Endothelial cell of umbilical vein (primary cell): ENCODE measurements at regions not wholly inside any gene's neighbourhood (a gene's known extent, or its start where the extent isn't known, plus 50 kb on each side); places are given as distances from the start of the nearest gene placed in this dataset.
A peak's percentile ranks its signal among the peaks of the same experiment; 100 is the strongest.

Source experiments
- BruUV-seq: library from RNA; stranded (reverse); fragments of 400-500 nt; replicated peaks from 2 replicates; lab custom pipeline; 2021; lab: Mats Ljungman, UMichigan
- CTCF ChIA-PET: fragments of 300-600, 350-600 bp; sonication (Branson Sonifier 250); formaldehyde crosslinking; loops from one replicate; lab custom pipeline; 2021; ENCODE audit warnings: antibody characterized with exemption, inconsistent platforms; lab: Charles Lee
- POLR2A ChIA-PET: fragments of 300-600, 350-600 bp; sonication (Branson Sonifier 250); formaldehyde crosslinking; loops from one replicate; lab custom pipeline; 2021; ENCODE audit warnings: antibody characterized with exemption, inconsistent platforms; lab: Charles Lee
- DNase-seq: peaks from one replicate; pipeline ENCODE4 v3.0.0-alpha.2; 2011; ENCODE audit warnings: low read depth, low spot score
- FAIRE-seq: peaks from 2 replicates; lab custom pipeline; 2011; peaks lifted over from hg19 to GRCh38; lab: Jason Lieb, UNC
- H2AFZ ChIP-seq: 2 replicates; pipeline ENCODE4 v1.6.0; 2012; ENCODE audit warnings: low read depth, low read length, control low read depth, inconsistent platforms
- H3K27ac ChIP-seq: 2 replicates; pipeline ENCODE4 v1.5.1; 2011; ENCODE audit warnings: low read depth, mild to moderate bottlenecking, control low read depth, low read length, moderate library complexity; ENCODE audit not compliant: insufficient read depth
- H3K27me3 ChIP-seq, 2 experiments: 2 replicates each; pipeline versions ENCODE4 v1.6.0 to v1.6.1; 2011; ENCODE audit warnings: low read length in 2 of 2, mixed read lengths in 1 of 2; ENCODE audit not compliant: control insufficient read depth in 2 of 2, insufficient read depth in 2 of 2
- H3K36me3 ChIP-seq, 2 experiments: 2 replicates in 1 of 2; 3 replicates in 1 of 2; pipeline ENCODE4 v1.5.1; 2011; ENCODE audit warnings: low read length in 2 of 2, mild to moderate bottlenecking in 1 of 2, moderate library complexity in 1 of 2; ENCODE audit not compliant: control insufficient read depth in 2 of 2, insufficient read depth in 2 of 2; ENCODE audit errors: extremely low read depth in 1 of 2
- H3K4me1 ChIP-seq: 3 replicates; pipeline ENCODE4 v1.5.1; 2011; ENCODE audit warnings: mild to moderate bottlenecking, low read length; ENCODE audit not compliant: control insufficient read depth, insufficient read depth; ENCODE audit errors: extremely low read depth
- H3K4me2 ChIP-seq: 2 replicates; pipeline ENCODE4 v1.6.1; 2011; ENCODE audit warnings: low read length, control low read depth, mixed read lengths; ENCODE audit not compliant: insufficient read depth
- H3K4me3 ChIP-seq, 3 experiments: fragments of 200-600 bp in 1 of 3; sonication (generic), shearing (Covaris generic) in 1 of 3; replicated peaks in 1 of 3; 2 replicates each; pipeline ENCODE4 v1.5.1; 2011 to 2016; ENCODE audit warnings: control low read depth in 3 of 3, low read length in 3 of 3, mild to moderate bottlenecking in 2 of 3, inconsistent platforms in 1 of 3, low read depth in 1 of 3, moderate library complexity in 1 of 3; ENCODE audit not compliant: insufficient read depth in 1 of 3
- H3K79me2 ChIP-seq: 2 replicates; pipeline ENCODE4 v1.6.0; 2012; ENCODE audit warnings: low read length, inconsistent platforms; ENCODE audit not compliant: control insufficient read depth, insufficient read depth
- H3K9ac ChIP-seq: replicated peaks from 2 replicates; pipeline ENCODE3; 2011; ENCODE audit warnings: low read length, control low read depth; ENCODE audit not compliant: insufficient read depth; ENCODE audit errors: extremely low read depth
- H3K9me1 ChIP-seq: replicated peaks from 3 replicates; pipeline ENCODE4 v1.6.0; 2011; ENCODE audit warnings: mild to moderate bottlenecking, low read length; ENCODE audit not compliant: control insufficient read depth, insufficient read depth; ENCODE audit errors: extremely low read depth
- H3K9me3 ChIP-seq: replicated peaks from 2 replicates; pipeline ENCODE4 v1.5.1; 2012; ENCODE audit warnings: low read length, inconsistent platforms; ENCODE audit not compliant: control insufficient read depth, insufficient read depth
- H4K20me1 ChIP-seq: replicated peaks from 2 replicates; pipeline ENCODE3; 2011; ENCODE audit warnings: mild to moderate bottlenecking, low read length; ENCODE audit not compliant: control insufficient read depth, insufficient read depth; ENCODE audit errors: extremely low read depth
- EZH2 ChIP-seq: IDR thresholded peaks from 2 replicates; pipeline ENCODE4 v1.6.1; 2012; ENCODE audit warnings: borderline replicate concordance, low read depth, mild to moderate bottlenecking, moderate library complexity, low read length, inconsistent platforms; ENCODE audit not compliant: severe bottlenecking
- FOS ChIP-seq: IDR thresholded peaks from 2 replicates; pipeline ENCODE4 v1.6.1; 2011; ENCODE audit warnings: mild to moderate bottlenecking, low read length, moderate library complexity, borderline replicate concordance; ENCODE audit not compliant: insufficient read depth
- GATA2 ChIP-seq: IDR thresholded peaks from 2 replicates; pipeline ENCODE4 v1.7.0; 2011; ENCODE audit warnings: low read depth, mild to moderate bottlenecking, moderate library complexity, mixed read lengths, low read length; ENCODE audit not compliant: insufficient read length, insufficient read depth
- POLR2A ChIP-seq: IDR thresholded peaks from 2 replicates; pipeline ENCODE4 v1.6.1; 2012; ENCODE audit warnings: low read depth, mild to moderate bottlenecking, control low read depth, low read length
- dilution Hi-C: fragments of 300-500 bp; cut with MboI; formaldehyde crosslinking; loops from one replicate; pipeline ENCODE4 v1.15.0; 2019; ENCODE audit warnings: low sequenced_read_pairs; ENCODE audit not compliant: extremely low pct_ligation_motif_present
- intact Hi-C: fragments of 100-400 bp; cut with micrococcal nuclease; formaldehyde crosslinking; loops from one replicate; pipeline ENCODE4 v1.10.0; 2022
- TF ChIP-seq, protein P1 (sequence below): IDR thresholded peaks from 2 replicates; pipeline ENCODE4 v1.6.1; 2011; ENCODE audit not compliant: insufficient read depth, insufficient read length

DNA sequence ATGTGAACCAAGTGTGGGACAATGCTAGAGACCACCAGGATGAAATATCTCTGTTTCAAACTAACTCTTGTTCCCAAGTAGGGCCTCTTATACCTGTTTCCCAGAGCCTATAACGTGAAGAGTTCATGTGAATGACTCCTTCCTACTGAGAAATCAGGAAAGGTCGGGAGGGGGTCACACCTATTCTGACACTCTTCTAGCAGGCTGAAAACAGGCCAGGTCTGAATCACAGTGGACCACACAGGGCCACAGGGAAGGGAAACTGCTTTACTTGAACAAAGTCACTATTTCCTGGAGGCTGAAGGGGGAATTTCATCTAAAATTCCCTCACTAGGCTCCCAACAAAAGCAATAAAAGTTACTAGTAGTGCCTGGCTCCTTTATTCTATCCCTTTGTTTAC, 88.4 kb upstream of the BMP2 start:
- Histone ChIP-seq H2AFZ (no peak overlapping the region), H3K4me1 (peaks cover 17% of the 10 kb centered on the region), H3K9ac (no peak overlapping the region), H3K79me2 (no peaks in the 10 kb centered on the region), H3K27me3 (no peaks in the 10 kb centered on the region), H3K9me1 (no peaks in the 10 kb centered on the region), H4K20me1 (no peaks in the 10 kb centered on the region), H3K36me3 (no peaks in the 10 kb centered on the region), H3K9me3 (no peaks in the 10 kb centered on the region), H3K4me2 (no peak overlapping the region), H3K4me3 (no peak overlapping the region), H3K27ac (no peak overlapping the region)
- FAIRE-seq, result no peak
- TF ChIP-seq, protein P1, sequence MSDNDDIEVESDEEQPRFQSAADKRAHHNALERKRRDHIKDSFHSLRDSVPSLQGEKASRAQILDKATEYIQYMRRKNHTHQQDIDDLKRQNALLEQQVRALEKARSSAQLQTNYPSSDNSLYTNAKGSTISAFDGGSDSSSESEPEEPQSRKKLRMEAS, result no peak
- no peak for TF ChIP-seq POLR2A
- TF ChIP-seq EZH2, result no peak
- intact Hi-C loops, result loop anchor here (2.0 kb wide), 1 partner anchor 24 kb away; no protein-coding TSS in a partner anchor
- dilution Hi-C loops, result no loop called here
- ChIA-PET POLR2A (no interaction called here), CTCF (interaction anchor here (1.6 kb wide), 1 partner anchor 13 kb away, joined by 4 read pairs; no protein-coding TSS in a partner anchor)
- DNase-seq, result peak; percentile 46
- BruUV-seq, result no TSS peak

- FAIRE-seq, result peak; percentile 40
Measured at GRCh38 chr20:6678101-6678500, 89.4 kb upstream of the BMP2 start.

More at GRCh38 chr20:6678101-6678500, 89.4 kb upstream of the BMP2 start:
- DNase-seq, result peak; percentile 49
- Histone ChIP-seq H3K27ac (no peak overlapping the region), H3K9me1 (no peaks in the 10 kb centered on the region), H3K36me3 (no peaks in the 10 kb centered on the region), H3K9ac (no peak overlapping the region), H3K79me2 (no peaks in the 10 kb centered on the region), H2AFZ (no peak overlapping the region), H3K4me3 (no peak overlapping the region), H3K4me2 (peak overlapping the region; percentile 21), H4K20me1 (no peaks in the 10 kb centered on the region), H3K9me3 (no peaks in the 10 kb centered on the region), H3K4me1 (peaks cover 27% of the 10 kb centered on the region), H3K27me3 (no peaks in the 10 kb centered on the region)
- POLR2A ChIA-PET, result no interaction called here
- intact Hi-C loops, result loop anchor here (2.0 kb wide), 1 partner anchor 25 kb away; no protein-coding TSS in a partner anchor
- BruUV-seq, result no TSS peak
- dilution Hi-C loops, result no loop called here
- CTCF ChIA-PET, result interaction anchor here (1.0 to 1.9 kb wide), 4 partner anchors 14 to 95 kb away, joined by 3 to 6 read pairs (median 5); no protein-coding TSS in a partner anchor
- TF ChIP-seq FOS (peak; percentile 23), POLR2A (no peak), GATA2 (peak; percentile 67)
